ENCODE measurements at regions not wholly inside any gene's neighbourhood (a gene's known extent, or its start where the extent isn't known, plus 50 kb on each side); places are given as distances from the start of the nearest gene placed in this dataset.

DNA sequence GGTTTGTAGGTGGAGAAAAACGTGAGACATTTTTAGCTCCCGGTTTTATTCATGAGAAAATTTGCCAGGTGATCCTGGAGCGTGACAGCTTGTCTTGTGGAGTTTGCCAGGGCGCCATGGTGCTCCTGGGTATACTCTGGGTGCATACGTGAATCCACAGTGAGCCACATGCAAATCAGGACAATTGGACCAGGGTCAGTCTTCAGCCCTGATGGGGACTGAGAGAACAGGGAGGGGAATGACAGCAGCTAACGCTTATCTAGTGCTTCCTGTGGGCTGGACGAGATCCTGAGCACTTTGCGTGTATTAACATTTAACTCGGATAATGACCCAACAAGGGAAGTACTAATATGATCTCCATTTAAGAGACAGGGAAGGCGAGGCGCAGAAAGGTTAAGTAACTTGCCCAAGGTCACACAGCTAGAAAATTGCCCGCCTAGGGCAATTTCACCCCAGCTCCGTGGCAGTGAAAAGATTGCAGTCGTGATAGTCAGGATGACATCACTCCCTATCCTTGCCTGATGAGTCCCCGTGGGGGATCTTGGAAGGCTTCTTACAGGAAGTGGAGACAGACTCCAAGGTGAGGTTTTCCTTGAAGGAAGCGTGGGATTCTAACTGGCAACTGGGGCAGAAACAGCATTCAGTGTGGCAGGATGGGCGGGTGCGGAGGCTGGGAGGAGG, 118.4 kb upstream of the NCOR2 start:
- Histone ChIP-seq H3K27me3 (ENCODE audit: insufficient read depth, low read depth) (no peaks in the 10 kb centered on the region), H3K79me2 (ENCODE audit: low read depth) (no peaks in the 10 kb centered on the region), H3K36me3 (ENCODE audit: low read depth) (no peaks in the 10 kb centered on the region), H3K4me1 (replicated peaks; ENCODE audit: insufficient read depth) (peaks cover 55% of the 10 kb centered on the region), H3K4me3 (no peak overlapping the region), H4K20me1 (ENCODE audit: insufficient read depth) (no peaks in the 10 kb centered on the region), H3K4me2 (0 out of 2 replicates have a peak overlapping the region, but pooled peaks have one; percentile 62), H3K9me2 (ENCODE audit: insufficient read depth) (no peaks in the 10 kb centered on the region), H3K9me3 (ENCODE audit: insufficient read depth, low read depth) (no peaks in the 10 kb centered on the region), H3F3A (ENCODE audit: insufficient read depth, low read depth) (peaks cover 52% of the 10 kb centered on the region), H2AFZ (no peak overlapping the region), H3K27ac (no peak overlapping the region)
- CTCF ChIA-PET, result interaction anchor here (0.7 kb wide), 1 partner anchor 228 kb away, joined by 3 read pairs; no protein-coding TSS in a partner anchor
- TF ChIP-seq, protein P1, sequence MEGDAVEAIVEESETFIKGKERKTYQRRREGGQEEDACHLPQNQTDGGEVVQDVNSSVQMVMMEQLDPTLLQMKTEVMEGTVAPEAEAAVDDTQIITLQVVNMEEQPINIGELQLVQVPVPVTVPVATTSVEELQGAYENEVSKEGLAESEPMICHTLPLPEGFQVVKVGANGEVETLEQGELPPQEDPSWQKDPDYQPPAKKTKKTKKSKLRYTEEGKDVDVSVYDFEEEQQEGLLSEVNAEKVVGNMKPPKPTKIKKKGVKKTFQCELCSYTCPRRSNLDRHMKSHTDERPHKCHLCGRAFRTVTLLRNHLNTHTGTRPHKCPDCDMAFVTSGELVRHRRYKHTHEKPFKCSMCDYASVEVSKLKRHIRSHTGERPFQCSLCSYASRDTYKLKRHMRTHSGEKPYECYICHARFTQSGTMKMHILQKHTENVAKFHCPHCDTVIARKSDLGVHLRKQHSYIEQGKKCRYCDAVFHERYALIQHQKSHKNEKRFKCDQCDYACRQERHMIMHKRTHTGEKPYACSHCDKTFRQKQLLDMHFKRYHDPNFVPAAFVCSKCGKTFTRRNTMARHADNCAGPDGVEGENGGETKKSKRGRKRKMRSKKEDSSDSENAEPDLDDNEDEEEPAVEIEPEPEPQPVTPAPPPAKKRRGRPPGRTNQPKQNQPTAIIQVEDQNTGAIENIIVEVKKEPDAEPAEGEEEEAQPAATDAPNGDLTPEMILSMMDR (conservative IDR thresholded peaks at IDR 0.05), result no peak
- TF ChIP-seq EZH2 (IDR thresholded peaks at IDR 0.05; ENCODE audit: low read depth), result no peak
- no peak for DNase-seq
- intact Hi-C loops (cut with micrococcal nuclease; ENCODE audit: unreplicated experiment), result loop anchor here (2.0 to 10.0 kb wide), 2 partner anchors 49 to 171 kb away; no protein-coding TSS in a partner anchor
- no TSS peak for BruUV-seq (replicated peaks)
- POLR2A ChIA-PET (ENCODE audit: unreplicated experiment), result interaction anchor here (0.6 kb wide), 1 partner anchor 19 kb away, joined by 3 read pairs; no protein-coding TSS in a partner anchor

DNA sequence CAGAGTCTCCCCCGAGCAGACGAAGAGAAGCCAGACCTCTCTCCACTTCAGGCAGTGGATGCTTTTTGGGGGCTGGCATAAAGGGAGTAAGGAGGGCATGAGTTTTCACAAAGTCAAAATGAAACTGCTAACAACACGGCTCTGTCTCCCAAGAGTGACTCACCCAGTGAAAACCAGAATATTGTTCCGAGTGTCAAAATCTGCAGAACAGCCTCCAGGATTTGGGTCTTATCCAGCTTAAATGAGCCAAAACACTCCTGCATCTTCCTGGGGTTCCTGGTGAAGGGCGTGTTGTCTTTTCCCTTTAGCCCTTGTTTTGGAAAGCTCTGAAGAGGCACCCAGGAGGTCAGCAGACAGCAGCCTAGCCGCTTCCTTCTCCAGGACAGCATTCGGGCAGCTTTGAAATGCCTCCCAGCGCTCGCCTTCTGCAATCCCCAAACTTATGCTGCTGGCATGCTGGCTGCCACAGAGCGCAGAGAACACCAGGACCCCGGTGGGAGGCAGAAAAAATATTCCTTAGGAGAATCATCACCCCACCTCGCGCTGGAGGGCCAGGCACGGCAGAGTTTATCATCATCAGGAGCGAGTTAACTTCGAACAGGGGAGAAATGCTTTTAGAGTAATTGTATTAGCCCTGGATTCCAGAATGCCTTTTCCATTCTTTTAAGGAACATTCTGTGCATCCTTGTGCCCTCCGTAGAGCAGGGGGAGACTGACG, 117.7 kb upstream of the NCOR2 start:
- intact Hi-C loops (cut with micrococcal nuclease; ENCODE audit: unreplicated experiment), result loop anchor here (2.0 to 10.0 kb wide), 4 partner anchors 32 to 170 kb away; no protein-coding TSS in a partner anchor
- no peak for DNase-seq
- no peak overlapping the region for H2AFZ ChIP-seq

DNA sequence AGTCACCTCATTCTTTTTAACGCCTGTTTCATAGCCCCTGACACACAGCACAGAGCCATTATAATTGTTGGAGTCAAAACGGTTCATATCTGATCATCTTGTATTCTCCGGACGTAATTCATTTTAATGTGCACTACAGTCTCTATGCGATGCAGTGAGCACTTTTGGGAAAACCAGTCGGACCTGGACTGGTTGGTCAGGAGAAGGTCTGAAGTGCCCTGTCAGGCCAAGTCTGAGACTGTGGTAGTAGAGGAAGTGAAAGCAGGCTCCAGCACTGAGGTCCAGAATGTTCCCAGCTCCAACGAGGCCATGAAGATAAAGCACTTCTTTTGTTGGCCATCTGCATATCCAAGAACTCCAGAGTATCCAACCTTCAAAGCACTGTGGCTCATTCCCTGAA, 117.1 kb upstream of the NCOR2 start:
- CTCF ChIA-PET, result no interaction called here
- TF ChIP-seq, protein P1 (conservative IDR thresholded peaks at IDR 0.05), result no peak
- TF ChIP-seq EZH2 (IDR thresholded peaks at IDR 0.05; ENCODE audit: low read depth), result no peak
- H3K27ac ChIP-seq, result peak overlapping the region; percentile 95
- POLR2A ChIA-PET (ENCODE audit: unreplicated experiment), result interaction anchor here (0.5 kb wide), 1 partner anchor 262 kb away, joined by 5 read pairs; no protein-coding TSS in a partner anchor
- intact Hi-C loops (cut with micrococcal nuclease; ENCODE audit: unreplicated experiment), result loop anchor here (2.0 to 10.0 kb wide), 4 partner anchors 33 to 170 kb away; no protein-coding TSS in a partner anchor
- no peak for DNase-seq
- H3K9me2 ChIP-seq (ENCODE audit: insufficient read depth), result no peaks in the 10 kb centered on the region
- no peak overlapping the region; the same call in 1 of the 2 replicates for H3K4me3 ChIP-seq
- peaks cover 68% of the 10 kb centered on the region for H3K4me1 ChIP-seq (replicated peaks; ENCODE audit: insufficient read depth)
- peak overlapping the region; percentile 62 for H3K4me2 ChIP-seq
- H3K79me2 ChIP-seq (ENCODE audit: low read depth), result no peaks in the 10 kb centered on the region
- H2AFZ ChIP-seq, result no peak overlapping the region
- no peaks in the 10 kb centered on the region for H3K36me3 ChIP-seq (ENCODE audit: low read depth)
- no peaks in the 10 kb centered on the region for H4K20me1 ChIP-seq (ENCODE audit: insufficient read depth)
- no peaks in the 10 kb centered on the region for H3K27me3 ChIP-seq (ENCODE audit: insufficient read depth, low read depth)
- no peaks in the 10 kb centered on the region for H3K9me3 ChIP-seq (ENCODE audit: insufficient read depth, low read depth)
- peaks cover 63% of the 10 kb centered on the region for H3F3A ChIP-seq (ENCODE audit: insufficient read depth, low read depth)
- BruUV-seq (replicated peaks), result no TSS peak

More for the DNA sequence above, 117.7 kb upstream of the NCOR2 start:
- Histone ChIP-seq H3K36me3 (ENCODE audit: low read depth) (no peaks in the 10 kb centered on the region), H3K4me3 (no peak overlapping the region; the same call in 1 of the 2 replicates), H3K9me3 (ENCODE audit: insufficient read depth, low read depth) (no peaks in the 10 kb centered on the region), H3F3A (ENCODE audit: insufficient read depth, low read depth) (peaks cover 59% of the 10 kb centered on the region), H3K4me1 (replicated peaks; ENCODE audit: insufficient read depth) (peaks cover 62% of the 10 kb centered on the region), H3K9me2 (ENCODE audit: insufficient read depth) (no peaks in the 10 kb centered on the region), H3K79me2 (ENCODE audit: low read depth) (no peaks in the 10 kb centered on the region), H3K27me3 (ENCODE audit: insufficient read depth, low read depth) (no peaks in the 10 kb centered on the region), H3K4me2 (peak overlapping the region; percentile 62), H3K27ac (peak overlapping the region; percentile 95), H4K20me1 (ENCODE audit: insufficient read depth) (no peaks in the 10 kb centered on the region)
- TF ChIP-seq, protein P1 (conservative IDR thresholded peaks at IDR 0.05), result no peak
- TF ChIP-seq EZH2 (IDR thresholded peaks at IDR 0.05; ENCODE audit: low read depth), result no peak
- BruUV-seq (replicated peaks), result no TSS peak
- POLR2A ChIA-PET (ENCODE audit: unreplicated experiment), result interaction anchor here (0.6 kb wide), 1 partner anchor 18 kb away, joined by 3 read pairs; no protein-coding TSS in a partner anchor
- CTCF ChIA-PET, result interaction anchor here (0.7 kb wide), 1 partner anchor 228 kb away, joined by 3 read pairs; no protein-coding TSS in a partner anchor
